ENCODE measurements at regions not wholly inside any gene's neighbourhood (a gene's known extent, or its start where the extent isn't known, plus 50 kb on each side); places are given as distances from the start of the nearest gene placed in this dataset.

GRCh38 chr21:41676198-41676597, 90.7 kb downstream of the RIPK4 start:
- no peak for DNase-seq (ENCODE audit: low read depth)
- H3K4me3 ChIP-seq (ENCODE audit: low read depth, low read length), result no peak overlapping the region
- TF ChIP-seq CTCF (conservative IDR thresholded peaks at IDR 0.05; ENCODE audit: low read depth, low read length), result no peak

DNA sequence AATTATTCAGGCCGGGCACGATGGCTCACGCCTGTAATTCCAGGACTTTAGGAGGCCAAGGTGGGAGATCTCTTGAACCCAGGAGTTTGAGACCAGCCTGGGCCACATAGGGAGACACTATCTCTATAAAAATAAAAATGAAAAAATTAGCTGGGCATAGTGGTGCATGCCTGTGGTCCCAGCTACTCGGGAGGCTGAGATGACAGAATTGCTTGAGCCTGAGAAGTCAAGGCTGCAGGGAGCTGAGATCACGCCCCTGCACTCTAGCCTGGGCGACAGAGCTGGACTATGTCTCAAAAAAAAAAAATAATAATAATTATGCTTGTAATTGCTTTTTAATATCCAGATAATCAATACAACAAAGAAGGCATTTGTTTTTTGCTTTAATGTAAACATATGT, 91.3 kb downstream of the RIPK4 start:
- DNase-seq (ENCODE audit: low read depth), result no peak
- H3K4me3 ChIP-seq (ENCODE audit: low read depth, low read length), result no peak overlapping the region
- no peak for TF ChIP-seq CTCF (conservative IDR thresholded peaks at IDR 0.05; ENCODE audit: low read depth, low read length)

DNA sequence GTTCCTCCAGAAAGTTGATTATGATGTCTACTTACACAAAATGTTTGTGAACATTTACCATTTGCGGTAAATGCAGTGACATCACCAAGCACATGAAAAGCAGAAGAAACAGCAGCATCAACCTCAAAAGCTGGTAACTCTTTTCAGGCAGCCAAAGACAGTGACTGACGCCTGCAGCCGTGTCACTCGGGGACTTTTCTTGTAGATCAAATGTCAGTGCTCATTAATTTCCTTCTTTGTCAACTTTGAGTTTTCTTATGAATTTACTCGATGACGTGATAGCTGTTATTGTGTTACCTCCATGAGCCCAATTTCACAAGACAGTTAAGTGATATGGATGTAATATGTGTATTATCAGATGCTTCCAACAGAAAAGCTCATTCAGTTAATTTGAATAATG, 92.5 kb downstream of the RIPK4 start:
- TF ChIP-seq CTCF (conservative IDR thresholded peaks at IDR 0.05; ENCODE audit: low read depth, low read length), result no peak
- no peak overlapping the region for H3K4me3 ChIP-seq (ENCODE audit: low read depth, low read length)
- no peak for DNase-seq (ENCODE audit: low read depth)

DNA sequence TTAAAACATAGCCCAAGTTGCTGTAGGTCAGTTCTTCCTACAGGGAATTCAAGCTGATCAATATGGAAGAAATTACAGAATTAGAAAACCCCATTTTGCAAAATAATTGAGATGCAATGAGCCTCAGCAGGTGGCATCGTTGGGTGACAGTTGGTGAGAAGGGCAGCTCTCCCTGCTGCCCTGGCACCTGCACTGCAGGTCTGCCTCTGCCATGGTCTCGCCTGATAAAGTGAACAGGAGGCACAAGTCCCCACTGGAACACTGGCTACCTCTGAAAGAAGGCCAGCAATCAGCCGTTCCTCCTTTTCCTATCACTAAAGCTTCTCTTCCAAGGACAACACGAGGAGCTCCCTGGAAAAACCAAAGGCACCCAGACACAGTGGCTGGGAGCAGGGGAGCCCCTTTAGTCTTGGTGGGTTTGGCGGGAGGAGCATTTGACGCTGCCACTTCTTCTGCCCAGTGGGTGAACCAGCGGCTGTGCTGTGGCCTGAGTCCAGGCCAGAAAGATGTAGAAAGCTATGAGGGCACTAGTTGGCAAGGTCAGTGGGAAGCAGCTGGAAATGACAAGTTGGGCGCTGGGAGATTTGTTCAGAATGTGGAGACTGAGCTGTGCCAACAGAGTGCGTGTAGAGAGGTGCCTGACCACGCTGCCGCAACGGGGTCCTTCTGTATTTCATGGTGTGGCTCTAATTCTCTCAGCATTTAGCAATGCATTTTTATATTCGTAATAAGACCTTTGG, 93.1 kb downstream of the RIPK4 start:
- H3K4me3 ChIP-seq (ENCODE audit: low read depth, low read length), result no peak overlapping the region
- no peak for TF ChIP-seq CTCF (conservative IDR thresholded peaks at IDR 0.05; ENCODE audit: low read depth, low read length)
- DNase-seq (ENCODE audit: low read depth), result no peak

GRCh38 chr21:41673071-41673470, 93.8 kb downstream of the RIPK4 start:
- H3K4me3 ChIP-seq (ENCODE audit: low read depth, low read length), result no peak overlapping the region
- DNase-seq (ENCODE audit: low read depth), result no peak
- TF ChIP-seq CTCF (conservative IDR thresholded peaks at IDR 0.05; ENCODE audit: low read depth, low read length), result no peak

DNA sequence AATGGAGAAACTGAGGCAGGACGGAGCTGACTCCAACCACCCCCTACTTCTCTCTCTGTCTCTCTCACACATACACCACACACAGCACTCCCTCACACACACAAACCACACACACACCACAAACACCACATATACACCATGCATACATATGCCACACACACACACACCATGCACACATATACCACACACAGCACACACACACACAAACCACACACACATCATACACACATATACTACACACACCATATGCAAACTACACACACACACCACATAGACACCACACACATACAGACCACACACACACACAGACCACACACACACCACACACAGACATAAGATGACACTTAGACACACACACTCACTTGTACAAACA, 94.3 kb downstream of the RIPK4 start:
- no peak overlapping the region for H3K4me3 ChIP-seq (ENCODE audit: low read depth, low read length)
- DNase-seq (ENCODE audit: low read depth), result no peak
- no peak for TF ChIP-seq CTCF (conservative IDR thresholded peaks at IDR 0.05; ENCODE audit: low read depth, low read length)

GRCh38 chr21:41671859-41672542, 94.9 kb downstream of the RIPK4 start:
- no peak overlapping the region for H3K4me3 ChIP-seq (ENCODE audit: low read depth, low read length)
- no peak for DNase-seq (ENCODE audit: low read depth)
- no peak for TF ChIP-seq CTCF (conservative IDR thresholded peaks at IDR 0.05; ENCODE audit: low read depth, low read length)
